Activated T-helper 1 cell treated with anti-CD3 and anti-CD28 coated beads, Interleukin-12 subunit alpha, Interleukin-12 subunit beta, Interleukin-2, Interleukin-4 antibody, amounts not matched to agents 30 ng/mL and 10 ng/mL and 1 ng/mL, durations not matched to agents 14 hours and 24 hours and 36 hours (primary cell): ENCODE measurements at regions not wholly inside any gene's neighbourhood (a gene's known extent, or its start where the extent isn't known, plus 50 kb on each side); places are given as distances from the start of the nearest gene placed in this dataset.

Experiments
- DNase-seq: peaks from one replicate; pipeline ENCODE4 v3.0.0; 2021; ENCODE audit warnings: low spot score
- H3K27ac Mint-ChIP-seq: one replicate; pipeline ENCODE4 v1.8.0; 2021; ENCODE audit warnings: mild to moderate bottlenecking, mixed read lengths
- H3K27me3 Mint-ChIP-seq: one replicate; pipeline ENCODE4 v1.8.0; 2022; ENCODE audit warnings: mild to moderate bottlenecking, moderate library complexity, mixed read lengths; ENCODE audit not compliant: insufficient read depth
- H3K36me3 Mint-ChIP-seq: one replicate; pipeline ENCODE4 v1.8.0; 2021; ENCODE audit warnings: low read depth, mixed read lengths
- H3K4me1 Mint-ChIP-seq: one replicate; pipeline ENCODE4 v1.8.0; 2021; ENCODE audit warnings: low read depth, mixed read lengths
- H3K4me3 Mint-ChIP-seq: one replicate; pipeline ENCODE4 v1.8.0; 2021; ENCODE audit warnings: mild to moderate bottlenecking, moderate library complexity, mixed read lengths
- H3K9me3 Mint-ChIP-seq: one replicate; pipeline ENCODE4 v1.8.0; 2021; ENCODE audit warnings: mixed read lengths
- intact Hi-C: fragments of 100-400 bp; cut with micrococcal nuclease; formaldehyde crosslinking; loops from one replicate; pipeline ENCODE4 v1.15.1; 2024

DNA sequence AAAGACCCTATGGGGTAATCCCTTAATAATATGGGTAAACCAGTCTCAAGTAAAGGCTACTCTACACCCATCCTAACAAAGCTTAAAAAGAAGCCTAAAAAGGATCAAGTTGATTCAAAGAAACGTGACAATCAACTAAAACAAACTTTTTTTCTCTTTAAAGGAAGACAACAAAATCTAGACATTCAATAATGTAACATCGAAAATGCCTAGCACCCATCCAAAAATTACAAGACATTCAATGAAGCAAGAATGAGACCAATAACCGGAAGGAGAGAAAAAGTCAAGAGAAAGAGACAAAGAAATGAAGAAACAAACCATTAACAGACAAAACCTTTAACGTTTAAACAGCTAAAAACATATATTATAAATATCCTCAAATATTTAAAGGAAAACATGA is 143.8 kb upstream of the VASH1 start:
- DNase-seq, result no peak
- Mint-ChIP-seq H3K4me1 (no peaks in the 10 kb centered on the region), H3K36me3 (no peaks in the 10 kb centered on the region), H3K4me3 (no peak overlapping the region), H3K9me3 (peaks cover 14% of the 10 kb centered on the region), H3K27ac (no peak overlapping the region), H3K27me3 (peaks cover 2% of the 10 kb centered on the region)
- intact Hi-C loops, result no loop called here

GRCh38 chr14:76636602-76637001 is 124.7 kb upstream of the VASH1 start:
- Mint-ChIP-seq H3K4me1 (no peaks in the 10 kb centered on the region), H3K4me3 (no peak overlapping the region), H3K9me3 (peaks cover 5% of the 10 kb centered on the region), H3K27me3 (peaks cover 8% of the 10 kb centered on the region), H3K27ac (no peak overlapping the region), H3K36me3 (no peaks in the 10 kb centered on the region)
- intact Hi-C loops, result no loop called here
- no peak for DNase-seq

DNA sequence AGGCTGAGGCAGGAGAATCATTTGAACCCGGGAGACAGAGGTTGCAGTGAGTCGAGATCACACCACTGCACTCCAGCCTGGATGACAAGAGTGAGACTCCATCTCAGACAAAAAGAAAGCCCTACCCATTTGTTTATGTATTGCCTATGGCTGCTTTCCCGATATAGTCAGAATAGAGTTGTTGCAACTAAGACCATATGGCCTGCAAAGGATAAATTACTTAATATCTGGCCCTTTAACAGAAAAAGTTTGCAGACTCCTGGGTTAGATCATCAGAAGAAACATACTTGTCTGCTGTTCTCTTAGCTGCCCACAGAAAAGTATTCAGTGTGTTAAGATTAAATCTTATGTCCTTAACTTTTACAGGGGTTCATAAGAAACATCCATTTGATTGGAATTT is 122.4 kb upstream of the VASH1 start:
- Mint-ChIP-seq H3K4me1 (no peaks in the 10 kb centered on the region), H3K27me3 (peaks cover 8% of the 10 kb centered on the region), H3K4me3 (no peak overlapping the region), H3K9me3 (peaks cover 5% of the 10 kb centered on the region), H3K27ac (no peak overlapping the region), H3K36me3 (no peaks in the 10 kb centered on the region)
- intact Hi-C loops, result no loop called here
- DNase-seq, result no peak

DNA sequence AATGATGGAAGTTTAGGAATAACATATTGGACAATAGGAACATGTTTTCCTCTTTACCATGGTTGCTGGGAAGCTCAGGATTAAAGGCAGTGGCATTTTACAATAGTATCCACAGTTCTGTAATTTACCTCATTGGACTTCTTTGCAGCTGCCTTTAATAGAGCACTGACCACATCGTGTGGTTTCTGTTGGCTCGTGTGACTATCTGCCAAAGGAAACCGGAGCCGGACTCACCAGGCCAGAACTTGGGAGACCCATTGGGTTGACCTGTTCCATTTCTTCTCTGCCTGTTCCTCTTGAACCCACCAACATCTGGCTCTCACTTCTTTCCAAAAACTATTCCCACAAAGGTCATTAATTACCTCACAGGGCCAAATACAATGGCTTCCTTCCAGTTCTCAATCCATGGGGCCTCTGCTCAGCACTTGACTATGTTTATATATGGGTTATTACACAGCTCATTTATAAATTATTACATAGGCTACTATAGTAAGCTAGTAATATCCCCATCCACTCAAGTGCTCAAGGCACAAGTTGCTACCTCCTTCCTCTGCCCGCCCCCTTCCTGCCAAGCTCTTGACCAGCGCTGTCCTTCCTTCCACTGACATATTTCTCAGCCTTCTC is 121.5 kb upstream of the VASH1 start:
- Mint-ChIP-seq H3K9me3 (peaks cover 5% of the 10 kb centered on the region), H3K27ac (no peak overlapping the region), H3K27me3 (peaks cover 8% of the 10 kb centered on the region), H3K36me3 (no peaks in the 10 kb centered on the region), H3K4me3 (no peak overlapping the region), H3K4me1 (no peaks in the 10 kb centered on the region)
- no peak for DNase-seq
- intact Hi-C loops, result loop anchor here (10.0 kb wide), 1 partner anchor 125 kb away; no protein-coding TSS in a partner anchor

DNA sequence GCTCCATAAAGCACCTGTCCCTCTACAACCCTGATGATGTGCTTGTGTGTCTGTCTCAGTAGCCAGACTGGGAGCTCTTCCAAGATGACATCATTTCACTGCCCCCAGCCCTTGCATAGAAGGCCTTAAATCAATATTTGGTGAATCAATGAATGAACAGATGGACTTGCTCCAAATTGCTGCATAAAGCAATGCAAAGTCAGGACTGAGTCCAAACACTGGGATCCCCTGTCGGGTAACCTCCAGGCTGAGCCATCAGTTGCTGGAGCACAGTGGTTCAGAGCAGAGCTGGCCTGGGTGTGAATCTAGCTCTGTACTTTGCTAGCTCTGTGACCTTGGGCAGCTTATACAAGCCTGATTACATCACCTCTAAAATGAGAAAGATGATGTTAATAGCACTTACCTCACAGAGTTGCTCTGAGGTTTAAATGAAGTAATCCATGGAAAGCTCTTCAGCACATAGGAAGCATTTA is 120.3 kb upstream of the VASH1 start:
- peaks cover 5% of the 10 kb centered on the region for H3K9me3 Mint-ChIP-seq
- H3K4me1 Mint-ChIP-seq, result no peaks in the 10 kb centered on the region
- H3K27me3 Mint-ChIP-seq, result peaks cover 8% of the 10 kb centered on the region
- H3K36me3 Mint-ChIP-seq, result no peaks in the 10 kb centered on the region
- intact Hi-C loops, result loop anchor here (10.0 kb wide), 1 partner anchor 126 kb away; no protein-coding TSS in a partner anchor
- no peak overlapping the region for H3K4me3 Mint-ChIP-seq
- no peak for DNase-seq
- no peak overlapping the region for H3K27ac Mint-ChIP-seq

DNA sequence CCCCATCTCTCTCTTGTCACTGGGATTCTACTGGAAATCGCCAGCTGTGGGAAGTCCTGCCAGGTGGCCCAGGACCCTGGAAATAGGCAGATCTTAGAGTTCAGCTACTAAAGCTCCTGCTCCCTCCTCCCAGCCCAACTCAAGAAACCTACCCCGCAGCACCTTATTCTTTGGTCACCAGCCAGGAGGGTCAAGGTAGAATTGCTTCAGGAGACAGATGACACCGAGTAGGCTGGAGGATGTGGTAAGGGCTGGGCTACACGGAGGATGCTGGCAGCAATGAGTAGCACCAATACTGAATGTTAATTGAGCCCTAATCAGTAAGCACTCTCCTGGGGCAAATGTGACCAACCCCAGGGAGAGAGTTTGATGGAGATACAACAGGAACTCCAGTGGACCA is 119.7 kb upstream of the VASH1 start:
- H3K27ac Mint-ChIP-seq, result no peak overlapping the region
- H3K36me3 Mint-ChIP-seq, result no peaks in the 10 kb centered on the region
- no peaks in the 10 kb centered on the region for H3K4me1 Mint-ChIP-seq
- no peak overlapping the region for H3K4me3 Mint-ChIP-seq
- intact Hi-C loops, result loop anchor here (10.0 kb wide), 1 partner anchor 127 kb away; no protein-coding TSS in a partner anchor
- H3K27me3 Mint-ChIP-seq, result peaks cover 8% of the 10 kb centered on the region
- peaks cover 4% of the 10 kb centered on the region for H3K9me3 Mint-ChIP-seq
- DNase-seq, result no peak

DNA sequence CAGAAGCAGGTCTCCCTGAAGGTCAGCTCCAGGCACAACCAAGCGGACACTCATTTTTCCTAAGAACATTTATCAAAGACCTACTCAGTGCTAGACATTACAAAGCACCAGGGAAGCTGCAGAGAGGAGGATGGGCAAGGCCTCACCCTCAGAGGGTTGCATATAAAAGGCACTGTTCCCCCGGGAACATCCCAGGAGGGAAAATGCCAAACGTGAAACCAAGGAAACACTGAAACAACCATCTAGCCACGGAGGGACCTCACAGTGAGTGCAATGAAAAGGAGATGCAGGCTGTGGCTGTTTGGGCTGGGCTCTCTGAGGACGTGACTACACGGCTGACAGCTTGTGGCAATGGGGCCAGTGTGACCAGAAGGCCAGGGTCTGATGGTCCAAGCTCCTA is 117.4 kb upstream of the VASH1 start:
- H3K27ac Mint-ChIP-seq, result no peak overlapping the region
- H3K9me3 Mint-ChIP-seq, result no peaks in the 10 kb centered on the region
- H3K4me1 Mint-ChIP-seq, result no peaks in the 10 kb centered on the region
- no peaks in the 10 kb centered on the region for H3K36me3 Mint-ChIP-seq
- no peak overlapping the region for H3K4me3 Mint-ChIP-seq
- DNase-seq, result no peak
- intact Hi-C loops, result loop anchor here (10.0 kb wide), 1 partner anchor 129 kb away; no protein-coding TSS in a partner anchor
- peaks cover 8% of the 10 kb centered on the region for H3K27me3 Mint-ChIP-seq

DNA sequence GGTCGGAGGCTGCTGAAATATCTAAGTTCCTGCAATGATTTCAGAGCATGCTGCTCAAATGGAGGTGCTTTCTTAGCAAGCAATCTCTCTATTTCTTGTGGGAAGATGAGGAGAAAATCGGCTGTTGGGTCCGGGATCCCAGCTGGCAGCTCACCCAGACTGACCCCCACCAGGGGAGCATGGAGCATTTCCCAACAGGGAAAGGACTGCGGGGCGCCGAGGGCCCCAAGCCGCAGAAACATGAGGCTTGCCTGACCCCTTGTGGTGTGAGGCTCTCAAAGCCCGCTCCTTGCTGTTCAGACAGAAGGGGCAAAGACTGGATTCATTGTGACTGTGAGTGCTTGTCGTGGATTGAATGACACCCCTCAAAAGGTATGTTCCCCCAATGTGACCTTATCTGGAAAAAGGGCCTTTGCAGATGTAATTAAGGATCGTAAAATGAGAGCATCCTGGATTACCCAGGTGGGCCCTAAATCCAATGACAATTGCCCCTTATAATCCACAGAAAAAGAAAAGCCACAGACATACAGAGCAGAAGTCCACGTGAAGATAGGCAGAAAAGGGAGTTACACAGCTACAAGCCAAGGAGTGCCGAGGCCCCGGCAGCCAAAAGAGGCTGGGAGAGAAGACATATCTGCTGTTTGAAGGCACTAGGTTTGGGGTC is 116.3 kb upstream of the VASH1 start:
- no peak overlapping the region for H3K4me3 Mint-ChIP-seq
- no peaks in the 10 kb centered on the region for H3K4me1 Mint-ChIP-seq
- H3K36me3 Mint-ChIP-seq, result no peaks in the 10 kb centered on the region
- H3K27me3 Mint-ChIP-seq, result peaks cover 8% of the 10 kb centered on the region
- no peak overlapping the region for H3K27ac Mint-ChIP-seq
- H3K9me3 Mint-ChIP-seq, result no peaks in the 10 kb centered on the region
- intact Hi-C loops, result loop anchor here (10.0 kb wide), 1 partner anchor 130 kb away; no protein-coding TSS in a partner anchor
- no peak for DNase-seq

DNA sequence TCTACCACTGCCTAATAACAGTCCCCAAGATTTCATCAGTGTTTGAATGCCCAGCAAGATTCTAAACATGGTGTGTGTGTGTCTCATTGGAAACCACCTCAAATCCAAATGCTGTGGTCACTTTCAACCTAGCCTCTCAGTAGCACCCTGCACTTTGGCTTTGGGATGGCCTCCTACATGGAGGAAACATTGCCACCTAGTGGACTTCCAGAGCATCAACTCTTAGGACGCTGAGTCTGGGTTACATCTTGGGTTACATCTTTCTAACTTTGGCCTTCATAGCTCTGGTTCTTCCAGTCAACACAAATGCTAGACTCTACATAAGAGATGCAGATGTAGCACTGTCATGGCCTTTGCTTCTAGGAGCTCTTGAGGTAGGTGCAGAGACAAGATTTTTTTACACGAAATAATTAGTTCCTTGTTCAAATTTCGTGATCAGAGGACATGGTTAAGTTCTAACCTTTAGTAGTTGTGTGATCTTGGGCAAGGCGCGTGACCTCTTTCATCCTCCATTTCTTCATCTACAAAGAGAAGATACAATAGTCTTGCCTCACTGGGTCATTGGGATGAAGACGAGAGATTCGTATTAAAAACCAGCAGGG is 113.5 kb upstream of the VASH1 start:
- H3K9me3 Mint-ChIP-seq, result no peaks in the 10 kb centered on the region
- peaks cover 3% of the 10 kb centered on the region for H3K27me3 Mint-ChIP-seq
- no peaks in the 10 kb centered on the region for H3K36me3 Mint-ChIP-seq
- no peak overlapping the region for H3K27ac Mint-ChIP-seq
- H3K4me3 Mint-ChIP-seq, result no peak overlapping the region
- intact Hi-C loops, result loop anchor here (10.0 kb wide), 1 partner anchor 133 kb away; no protein-coding TSS in a partner anchor
- H3K4me1 Mint-ChIP-seq, result no peaks in the 10 kb centered on the region
- no peak for DNase-seq

DNA sequence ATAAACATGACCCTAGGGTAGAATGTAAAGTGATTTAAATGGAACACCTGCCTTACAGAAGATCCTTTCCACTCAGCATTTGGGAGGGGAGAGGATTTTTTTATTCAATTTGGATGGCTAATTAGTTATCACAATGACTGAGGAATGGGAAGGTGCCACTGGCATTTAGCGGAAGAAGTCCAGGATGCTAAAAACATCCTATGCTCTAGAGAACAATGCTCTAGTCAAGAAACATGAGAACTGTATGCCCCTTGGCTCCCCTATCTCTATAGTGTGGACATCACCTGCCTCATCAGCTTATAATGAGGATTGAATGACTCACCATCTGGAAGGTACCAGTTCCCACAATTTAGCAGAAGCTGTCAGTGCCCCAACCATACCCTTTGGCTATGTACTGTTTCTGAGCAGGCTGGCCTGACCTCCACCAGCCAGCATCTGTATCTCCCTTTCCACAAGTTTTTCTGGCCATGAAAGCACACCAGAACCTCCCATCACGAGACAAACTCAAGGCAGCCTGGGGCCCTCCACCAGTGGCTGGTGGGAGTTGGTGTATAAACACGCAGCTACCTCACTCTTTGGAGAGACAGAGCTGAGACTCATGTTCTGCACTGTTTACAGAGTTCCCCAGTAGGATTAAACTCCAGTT is 109.7 kb upstream of the VASH1 start:
- no peaks in the 10 kb centered on the region for H3K36me3 Mint-ChIP-seq
- no peak overlapping the region for H3K4me3 Mint-ChIP-seq
- H3K9me3 Mint-ChIP-seq, result no peaks in the 10 kb centered on the region
- no peak overlapping the region for H3K27ac Mint-ChIP-seq
- DNase-seq, result no peak
- H3K27me3 Mint-ChIP-seq, result peaks cover 5% of the 10 kb centered on the region
- intact Hi-C loops, result no loop called here
- no peaks in the 10 kb centered on the region for H3K4me1 Mint-ChIP-seq

GRCh38 chr14:76653875-76654572 is 107.2 kb upstream of the VASH1 start:
- Mint-ChIP-seq H3K4me3 (no peak overlapping the region), H3K27ac (no peak overlapping the region), H3K9me3 (peaks cover 13% of the 10 kb centered on the region), H3K36me3 (no peaks in the 10 kb centered on the region), H3K4me1 (no peaks in the 10 kb centered on the region), H3K27me3 (peaks cover 5% of the 10 kb centered on the region)
- intact Hi-C loops, result no loop called here
- DNase-seq, result no peak

- intact Hi-C loops, result no loop called here
Observed at GRCh38 chr14:76654573-76655108, 106.6 kb upstream of the VASH1 start.

More at GRCh38 chr14:76654573-76655108, 106.6 kb upstream of the VASH1 start:
- Mint-ChIP-seq H3K27me3 (peaks cover 5% of the 10 kb centered on the region), H3K9me3 (peaks cover 17% of the 10 kb centered on the region), H3K27ac (no peak overlapping the region), H3K4me1 (no peaks in the 10 kb centered on the region), H3K36me3 (no peaks in the 10 kb centered on the region), H3K4me3 (no peak overlapping the region)
- DNase-seq, result no peak
